SKM-1 (cell line): ENCODE measurements at regions not wholly inside any gene's neighbourhood (a gene's known extent, or its start where the extent isn't known, plus 50 kb on each side); places are given as distances from the start of the nearest gene placed in this dataset.
"Not testable (repeated sequence)": the region's sequence is repeated elsewhere in the genome, so short reads cannot be mapped to it uniquely, and the experiment has no call there.

Experiments
- DNase-seq: peaks from one replicate; lab custom pipeline; 2025; ENCODE audit not compliant: unreplicated experiment; lab: John Stamatoyannopoulos, UW

DNA sequence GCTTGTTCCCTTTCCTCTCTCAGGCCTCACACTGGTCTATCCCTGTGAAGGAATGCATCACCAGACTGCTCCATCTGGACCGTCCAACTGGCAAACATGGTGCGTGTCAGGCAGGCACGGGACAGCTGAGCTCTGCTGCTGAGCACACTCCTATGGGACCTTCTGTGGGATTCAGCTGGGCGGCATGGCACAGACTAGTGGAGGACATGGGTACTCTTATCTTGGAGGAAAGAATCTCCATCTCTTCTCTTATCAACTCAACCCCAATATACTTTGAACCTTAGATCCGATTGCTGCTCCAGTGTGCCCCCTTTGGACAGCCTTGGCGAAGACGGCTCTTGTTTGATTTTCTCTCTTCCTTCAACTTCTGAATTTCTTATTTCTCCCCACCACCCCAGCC is 593.6 kb downstream of the ETS1 start:
- no peak for DNase-seq

DNA sequence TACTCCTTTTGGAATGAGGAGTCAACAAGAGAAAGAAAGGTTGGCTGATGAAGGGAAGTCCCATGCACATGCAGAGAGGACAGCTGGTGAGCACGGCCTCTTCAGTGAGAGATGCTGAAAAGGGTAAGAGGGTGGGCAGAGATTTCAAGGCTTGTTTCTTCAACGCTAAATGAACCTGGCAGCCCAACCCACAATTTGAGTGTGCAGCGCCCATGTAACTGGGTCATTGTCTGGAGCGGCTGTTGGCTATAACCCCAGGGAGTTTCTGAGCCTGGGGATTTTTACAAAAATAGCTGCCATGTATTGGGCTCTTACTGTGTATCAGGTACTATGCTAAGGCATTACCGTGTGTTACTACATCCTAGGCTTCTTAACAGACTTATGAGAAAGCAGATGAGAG is 594.1 kb downstream of the ETS1 start:
- no peak for DNase-seq

DNA sequence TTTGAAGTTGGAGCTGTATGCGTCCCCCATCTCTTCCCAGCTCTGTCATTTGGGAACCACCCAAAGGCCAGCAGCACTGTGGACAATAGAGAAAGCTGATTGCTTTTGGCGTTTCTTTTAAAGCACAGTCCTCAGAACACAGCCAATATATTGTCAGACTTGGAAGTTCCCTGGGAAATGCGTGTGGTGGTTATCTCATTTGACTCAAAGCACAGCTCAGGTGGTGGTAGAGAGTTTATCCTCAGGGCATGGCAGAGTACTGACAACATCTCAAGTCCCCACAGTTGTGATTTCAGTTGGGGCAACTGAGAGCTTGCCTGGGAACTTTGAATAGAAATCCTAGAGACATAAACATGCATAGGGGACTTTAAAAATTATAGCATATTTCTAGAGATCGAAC is 601.3 kb downstream of the ETS1 start:
- no peak for DNase-seq

DNA sequence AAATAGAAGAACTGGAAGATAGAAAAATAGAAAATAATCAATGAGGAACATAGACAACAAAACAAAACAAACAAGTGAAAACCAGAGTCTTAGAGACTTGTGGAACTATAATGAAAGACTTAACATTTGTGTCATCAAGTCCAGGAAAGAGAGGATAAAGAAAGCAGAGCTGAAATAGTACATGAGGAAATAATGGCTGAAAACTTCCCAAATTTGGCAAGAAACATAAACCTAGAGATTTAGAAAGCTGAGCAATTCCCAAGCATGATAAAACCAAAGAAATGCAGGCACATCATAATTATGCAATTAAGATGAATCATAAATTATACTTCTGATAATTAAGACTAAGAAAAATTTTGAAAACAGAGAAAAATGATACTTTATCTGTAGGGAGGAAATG is 614.5 kb downstream of the ETS1 start:
- no peak for DNase-seq

DNA sequence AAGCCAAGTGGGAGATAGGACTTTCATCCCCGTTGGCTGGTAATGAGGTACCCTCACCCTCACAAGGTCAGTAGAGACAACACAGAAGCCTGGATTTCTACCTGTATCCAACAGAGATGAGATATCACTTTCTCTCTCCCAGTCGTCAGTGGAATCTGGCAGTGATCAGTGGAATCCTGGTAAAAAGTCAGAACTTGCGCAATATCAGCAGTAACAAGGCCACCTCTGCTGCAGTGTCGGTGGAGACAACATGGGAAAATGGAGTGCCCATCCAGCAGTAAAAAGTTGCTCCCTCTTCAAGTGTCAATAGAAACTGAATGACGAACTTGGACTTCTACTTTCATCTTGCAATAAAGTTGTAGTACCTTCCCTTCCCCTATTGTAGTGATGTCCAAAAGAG is 615.9 kb downstream of the ETS1 start:
- no peak for DNase-seq

DNA sequence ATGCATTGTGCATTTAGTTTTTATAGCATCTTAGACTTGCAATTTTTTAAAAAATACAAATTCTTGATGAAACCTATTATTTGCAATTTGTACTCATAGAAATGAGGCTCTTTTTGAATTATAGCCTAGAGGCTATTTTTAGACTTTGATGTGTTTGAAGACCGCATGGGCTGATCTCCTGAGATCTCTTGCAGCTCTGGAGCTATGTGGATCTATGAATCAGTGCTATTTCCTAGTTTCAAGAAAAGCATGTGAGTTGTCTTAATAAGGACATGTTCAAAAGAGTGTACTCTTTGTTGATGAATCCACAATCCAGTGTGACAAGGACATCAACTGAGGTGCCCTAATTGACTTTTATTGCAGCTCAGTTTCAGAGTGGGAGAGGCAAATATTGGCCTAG is 620.5 kb downstream of the ETS1 start:
- no peak for DNase-seq

DNA sequence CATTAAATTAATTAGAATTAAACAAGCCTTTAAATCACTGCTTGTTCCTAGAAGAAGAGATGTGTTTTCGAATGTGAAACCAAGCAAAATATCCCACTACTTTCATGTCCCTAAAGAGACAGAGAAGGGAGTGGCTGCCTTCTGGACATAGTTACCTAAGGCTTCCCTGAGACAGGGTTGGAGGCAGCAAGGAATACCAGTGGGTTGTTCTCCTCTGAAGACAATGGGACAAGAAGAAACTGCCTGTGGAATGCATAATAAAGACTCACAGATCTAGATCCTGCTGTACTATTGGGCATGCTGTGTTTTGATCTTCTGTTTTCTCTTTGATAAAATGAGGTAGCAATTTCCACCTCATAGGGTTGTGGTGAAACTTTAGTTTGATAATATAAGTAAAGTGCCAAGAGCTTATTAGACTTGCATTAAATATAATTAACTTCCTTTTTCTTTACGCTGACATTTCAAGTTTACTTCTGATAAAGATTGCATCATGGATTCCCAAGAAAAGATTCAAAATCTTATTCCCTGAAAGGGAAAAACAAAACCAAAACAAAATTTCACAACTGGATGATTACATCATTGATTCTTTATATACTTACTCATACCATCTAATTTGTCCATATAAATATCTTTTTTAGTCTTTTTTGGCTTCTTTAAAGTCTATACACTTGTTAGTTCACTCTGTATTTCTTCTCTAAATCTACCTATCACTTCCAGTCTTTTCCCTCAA is 621.3 kb downstream of the ETS1 start:
- DNase-seq: no peak

DNA sequence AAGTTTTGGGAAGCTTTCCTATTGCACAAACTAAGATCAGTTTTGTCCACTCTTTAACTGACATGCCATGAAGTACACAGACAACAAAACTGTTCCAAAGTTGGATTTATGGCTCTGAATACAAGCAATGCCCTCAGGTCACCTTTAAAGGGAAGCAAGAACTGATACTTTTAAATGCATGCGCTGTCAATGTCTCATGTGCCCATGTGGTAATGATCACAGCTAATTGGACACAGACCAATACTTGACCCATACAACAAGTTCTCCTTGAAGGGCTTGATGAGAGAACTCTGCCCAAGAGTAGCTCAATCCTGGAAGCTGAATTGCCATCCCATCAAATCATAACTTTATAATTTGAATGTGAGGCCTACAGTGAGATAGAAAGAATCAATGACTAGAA is 624.9 kb downstream of the ETS1 start:
- DNase-seq: no peak

DNA sequence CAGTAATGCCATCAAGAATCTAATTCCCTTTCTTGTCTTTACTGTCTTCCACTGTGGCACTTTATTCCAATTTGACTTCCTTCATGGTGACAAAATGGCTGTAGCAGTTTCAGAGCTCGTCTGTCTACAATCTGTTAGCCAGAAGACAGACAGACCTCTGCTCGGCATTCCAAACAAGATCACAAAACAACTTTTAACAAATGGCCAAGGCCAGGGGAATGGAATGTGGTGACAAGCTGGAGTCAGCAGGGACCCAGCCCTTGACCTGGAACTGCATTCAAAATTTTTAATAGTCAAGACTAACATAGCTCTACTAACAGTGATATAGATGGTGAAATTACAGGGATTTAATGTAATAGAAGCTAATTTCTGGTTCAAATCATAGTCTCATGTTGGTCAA is 637.2 kb downstream of the ETS1 start:
- no peak for DNase-seq

DNA sequence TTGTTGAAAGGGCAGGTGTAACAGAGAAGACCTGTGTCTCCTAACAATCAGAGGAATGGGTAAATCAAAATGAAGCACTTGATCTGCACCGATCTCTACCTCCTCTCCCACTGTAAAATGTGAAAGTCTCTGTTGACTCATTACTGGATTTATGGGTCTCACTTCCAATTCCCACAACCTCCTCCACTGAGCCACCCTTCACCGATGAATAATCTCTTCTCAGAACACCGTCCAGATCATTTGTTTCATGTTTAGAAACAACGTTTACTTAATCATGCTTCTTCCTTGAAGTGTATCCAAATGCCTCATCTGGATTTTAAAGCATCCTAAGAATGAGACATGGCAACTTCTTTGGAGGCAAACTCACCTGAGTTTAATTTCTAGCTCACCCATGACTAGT is 643.6 kb downstream of the ETS1 start:
- DNase-seq: no peak

DNA sequence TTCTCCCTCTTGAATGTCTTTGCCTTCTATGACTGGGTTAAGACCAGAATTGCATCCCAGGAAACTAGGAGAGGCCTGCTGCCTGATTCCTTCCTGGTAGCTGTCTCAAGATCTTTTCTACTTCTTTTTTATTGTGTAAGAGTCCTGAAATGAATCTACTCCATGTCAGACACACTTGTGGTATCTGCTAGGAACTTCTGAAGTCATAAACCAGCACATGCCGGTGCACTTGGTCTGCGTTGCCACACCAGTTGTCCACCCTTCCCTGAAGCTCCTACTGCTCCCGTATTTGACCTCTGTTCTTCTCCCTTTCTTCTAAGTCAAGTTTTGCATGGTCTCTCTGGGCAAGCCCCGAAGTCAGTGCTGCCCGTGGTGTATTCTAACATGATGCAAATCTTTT is 644.2 kb downstream of the ETS1 start:
- no peak for DNase-seq

DNA sequence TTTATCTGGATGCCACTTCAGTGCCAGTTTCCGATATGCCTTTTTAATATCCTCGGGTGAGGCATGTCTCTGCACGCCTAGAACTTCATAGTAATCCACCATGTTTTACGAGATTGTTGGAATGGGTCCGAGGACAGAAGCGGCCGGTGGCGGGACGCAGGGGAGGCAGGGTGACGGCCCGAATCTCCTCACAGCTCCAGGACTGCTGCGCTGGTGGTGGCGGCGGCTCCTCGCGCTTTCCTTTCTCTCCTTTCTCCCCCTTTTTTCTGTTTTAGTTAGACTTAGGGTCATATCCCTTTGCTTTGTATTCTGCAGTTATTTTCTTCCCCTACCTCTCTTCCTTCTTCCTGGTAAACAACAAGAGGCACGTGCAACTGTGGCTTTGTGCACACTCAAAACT is 645.8 kb downstream of the ETS1 start:
- DNase-seq: not testable (repeated sequence)

DNA sequence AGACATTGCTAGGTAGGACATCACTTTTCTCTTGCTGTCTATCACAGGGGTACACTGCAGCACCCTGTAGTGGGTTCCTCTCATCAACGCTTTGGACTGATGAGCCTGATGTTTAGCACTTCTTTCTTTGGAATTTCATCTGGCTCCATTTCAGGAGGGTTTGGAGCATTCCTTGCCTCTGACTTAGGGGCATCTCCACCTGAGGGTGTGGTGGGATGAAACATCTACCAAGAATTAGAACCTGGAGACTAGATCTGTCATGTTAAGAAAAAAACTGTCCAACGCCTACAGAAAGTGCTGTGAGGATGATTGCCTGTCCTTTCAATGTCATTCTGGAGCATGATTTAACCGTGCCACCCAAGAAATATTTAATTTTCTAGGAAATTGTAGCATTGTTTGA is 648.4 kb downstream of the ETS1 start:
- DNase-seq: no peak

DNA sequence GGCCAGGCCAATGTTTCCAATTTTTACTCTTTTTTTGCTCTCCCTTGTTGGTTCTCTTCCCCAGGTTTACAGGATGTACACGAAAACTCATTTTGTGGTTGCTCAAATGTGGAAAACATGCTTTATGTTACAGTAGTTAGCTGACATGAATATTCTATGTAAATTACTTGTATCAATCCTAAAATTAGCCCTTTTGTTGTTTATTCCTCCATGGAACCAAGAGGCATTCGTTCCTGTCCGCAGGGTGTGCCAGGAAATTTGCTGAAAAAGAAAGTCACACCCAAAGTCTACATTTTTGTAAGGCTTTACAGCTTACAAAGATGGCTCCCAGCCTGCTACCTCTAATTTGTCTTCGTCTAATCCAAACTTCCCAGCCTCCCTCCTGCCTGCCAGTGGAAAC is 652.3 kb downstream of the ETS1 start:
- DNase-seq: no peak

DNA sequence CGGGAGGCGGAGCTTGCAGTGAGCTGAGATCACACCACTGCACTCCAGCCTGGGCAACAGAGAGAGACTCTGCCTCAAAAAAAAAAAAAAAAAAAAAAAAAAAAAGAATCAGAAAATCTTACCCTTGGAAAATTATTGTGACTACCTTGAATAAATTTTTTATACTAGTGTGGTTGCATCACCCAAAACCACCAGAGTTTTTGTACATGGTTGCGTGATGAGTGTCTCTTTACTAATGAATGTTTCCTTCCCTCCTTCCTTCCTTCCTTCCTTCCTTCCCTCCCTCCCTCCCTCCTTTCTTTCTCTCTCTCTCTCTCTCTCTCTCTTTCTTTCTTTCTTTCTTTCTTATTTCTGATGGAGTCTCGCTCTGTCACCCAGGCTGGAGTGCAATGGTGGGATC is 653.4 kb downstream of the ETS1 start:
- not testable (repeated sequence) for DNase-seq

DNA sequence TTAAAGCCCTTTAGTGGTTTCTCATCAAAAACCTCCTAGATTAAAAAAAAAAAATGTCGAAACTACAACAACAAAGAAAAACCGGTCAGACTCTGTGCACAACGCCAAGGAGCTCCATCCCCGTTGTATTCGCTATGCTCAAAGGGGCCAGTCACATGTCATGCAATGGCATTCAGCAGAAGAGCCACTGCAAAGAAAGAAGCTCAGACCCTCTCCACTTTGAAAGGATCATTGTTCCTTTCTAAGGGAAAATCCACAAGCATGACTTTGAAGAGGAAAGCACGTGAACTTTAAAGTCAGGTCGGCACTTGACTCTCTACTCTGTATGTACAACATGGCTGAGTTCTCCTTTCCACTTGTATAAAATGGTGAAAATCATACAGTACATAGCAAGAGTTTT is 655.6 kb downstream of the ETS1 start:
- no peak for DNase-seq

DNA sequence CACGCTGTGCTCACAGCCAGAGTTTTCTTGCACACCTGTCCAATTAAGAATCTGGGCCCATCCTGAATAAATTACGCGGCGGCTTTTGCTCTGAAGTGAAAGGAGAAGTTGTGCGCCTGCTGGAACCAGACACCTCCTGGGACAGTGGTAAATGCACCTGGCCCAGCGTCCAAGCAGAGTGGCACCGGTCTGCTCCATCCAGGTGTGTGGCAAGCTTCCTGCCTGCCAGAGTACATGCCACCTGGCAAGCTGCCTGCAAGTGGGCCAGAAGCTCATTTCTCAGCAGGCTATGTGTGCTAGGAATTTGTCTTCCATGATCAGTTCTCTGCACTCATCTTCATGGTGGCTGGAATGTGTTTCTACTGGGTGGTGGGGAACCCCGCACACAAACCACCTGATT is 660.6 kb downstream of the ETS1 start:
- no peak for DNase-seq

DNA sequence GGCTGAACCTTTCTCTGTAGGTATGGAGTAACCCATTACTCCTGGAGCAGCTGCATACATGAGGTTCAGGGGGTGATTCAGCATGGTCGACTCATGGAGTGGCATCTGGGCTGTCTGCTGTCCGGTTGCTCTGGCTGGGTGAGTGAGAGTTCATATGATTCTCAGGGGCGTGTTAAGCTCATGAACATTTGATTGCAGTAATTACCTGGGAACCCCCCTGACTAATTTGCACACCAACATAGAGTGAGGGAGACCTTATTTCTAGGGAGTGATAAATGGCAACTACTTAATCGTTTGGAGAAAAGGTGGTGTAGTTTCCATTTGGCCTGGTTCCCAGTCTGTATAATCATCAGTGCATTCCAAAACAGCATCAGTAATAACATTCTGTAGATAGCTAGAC is 661.9 kb downstream of the ETS1 start:
- DNase-seq: no peak

DNA sequence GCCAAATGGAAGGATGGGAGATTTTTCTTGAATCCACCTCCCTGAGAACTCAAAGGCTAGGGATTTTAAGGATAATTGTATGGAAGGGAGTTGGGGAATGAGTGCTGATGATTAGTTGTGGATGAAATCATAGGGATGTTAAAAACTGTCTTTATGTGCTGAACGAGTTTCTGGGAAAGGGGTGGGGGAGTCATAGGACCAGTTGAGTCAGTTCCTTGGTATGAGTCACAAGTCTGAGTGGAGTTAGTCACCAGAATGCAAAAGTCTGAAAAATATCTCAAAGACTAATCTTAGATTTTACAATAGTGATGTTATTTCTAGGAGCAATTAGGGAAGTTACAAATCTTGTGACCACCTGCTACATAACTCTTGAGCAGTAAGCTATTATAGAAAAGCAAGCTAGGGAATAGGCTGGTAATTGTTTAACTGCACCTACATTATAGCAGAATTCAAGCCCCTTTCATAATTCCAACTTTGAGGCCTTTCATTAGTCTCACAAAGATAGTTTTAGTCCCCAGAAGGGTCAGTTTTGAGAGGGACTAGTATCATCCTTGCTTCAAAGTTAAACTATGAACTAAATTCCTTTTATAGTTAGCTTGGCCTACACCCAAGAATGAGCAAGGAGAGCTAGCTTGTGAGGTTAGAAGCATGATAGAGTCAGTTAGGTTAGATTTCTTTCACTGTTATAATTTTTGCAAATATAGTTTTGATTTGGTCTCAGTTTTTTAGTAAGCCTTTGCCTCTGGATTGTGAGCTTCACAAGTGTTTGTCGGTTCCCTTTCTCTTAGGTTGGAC is 668.0 kb downstream of the ETS1 start:
- no peak for DNase-seq

DNA sequence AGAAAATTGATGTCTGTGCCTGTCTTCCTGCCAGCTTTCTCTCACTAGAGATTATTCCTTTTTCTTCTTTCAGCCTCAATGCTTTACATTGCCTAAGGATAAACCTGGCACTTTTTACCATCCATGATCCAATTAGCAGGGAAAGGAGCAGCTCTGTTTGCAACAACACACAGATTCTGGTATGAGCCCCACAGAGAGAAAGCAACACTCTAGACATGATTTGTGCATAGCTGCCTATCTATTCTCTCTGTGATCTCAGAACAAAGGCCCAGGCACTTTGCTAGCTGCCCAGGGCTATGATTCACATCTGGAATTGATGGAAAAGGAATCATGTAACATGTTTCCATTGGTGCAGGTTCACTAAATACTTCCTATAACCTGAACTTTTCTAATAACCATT is 685.0 kb downstream of the ETS1 start:
- DNase-seq: no peak

DNA sequence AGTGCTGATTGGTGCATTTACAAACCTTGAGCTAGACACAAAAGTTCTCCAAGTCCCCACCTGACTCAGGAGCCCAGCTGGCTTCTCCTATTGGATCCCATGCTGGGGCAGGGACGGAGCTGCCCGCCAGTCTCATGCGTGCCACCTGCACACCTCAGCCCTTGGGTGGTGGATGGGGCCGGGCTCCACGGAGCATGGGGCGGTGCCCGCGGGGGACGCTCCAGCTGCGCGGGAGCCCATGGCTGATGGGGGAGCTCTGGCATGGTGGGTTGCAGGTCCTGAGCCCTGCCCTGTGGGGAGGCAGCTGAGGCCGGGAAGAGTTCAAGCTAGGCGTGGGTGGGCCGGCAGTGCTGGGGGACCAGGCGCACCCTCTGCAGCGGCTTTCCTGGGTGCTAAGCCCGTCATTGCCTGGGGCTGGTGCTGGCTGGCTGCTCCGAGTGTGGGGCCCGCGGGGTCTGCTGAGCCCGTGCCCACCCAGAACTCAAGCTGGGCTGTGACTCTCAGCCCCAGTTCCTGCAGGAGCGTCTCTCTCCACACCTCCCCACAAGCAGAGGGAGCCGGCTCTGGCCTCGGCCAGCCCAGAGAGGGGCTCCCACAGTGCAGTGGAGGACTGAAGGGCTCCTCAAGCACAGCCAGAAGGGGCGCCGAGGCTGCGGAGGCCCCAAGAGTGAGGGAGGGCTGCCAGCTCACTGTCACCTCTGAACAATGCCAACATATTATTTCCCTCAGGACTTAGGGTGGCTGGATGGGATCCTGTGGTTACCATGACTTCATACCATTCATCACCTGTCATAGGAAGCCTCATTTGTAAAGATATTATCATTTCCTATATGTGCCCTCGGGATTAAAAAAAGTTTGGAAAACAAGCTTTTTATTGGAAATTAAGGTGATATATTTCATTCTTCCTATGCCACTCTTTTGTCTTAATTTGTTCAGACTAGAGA is 688.7 kb downstream of the ETS1 start:
- DNase-seq: no peak

DNA sequence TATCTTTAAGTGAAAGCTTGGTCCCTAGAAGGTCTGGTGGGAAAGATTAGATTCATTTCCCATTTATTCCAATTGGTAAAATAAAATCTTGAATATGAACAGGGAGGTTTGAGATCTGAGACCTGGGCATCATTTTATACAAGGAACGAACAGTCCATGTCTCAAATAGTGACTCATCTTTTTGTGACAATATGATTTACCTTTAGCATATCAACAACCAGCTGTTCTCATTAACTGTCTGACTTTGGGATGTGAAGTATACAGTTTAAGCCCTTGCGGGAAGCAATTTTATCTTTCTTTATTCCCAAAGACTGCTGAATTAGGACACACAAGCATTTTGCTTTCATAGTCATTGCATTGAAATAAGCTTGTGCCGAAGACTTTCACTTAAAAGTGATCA is 691.6 kb downstream of the ETS1 start:
- no peak for DNase-seq
